Right atrium auricular region (tissue), 2 donors: ENCODE measurements at regions not wholly inside any gene's neighbourhood (a gene's known extent, or its start where the extent isn't known, plus 50 kb on each side); places are given as distances from the start of the nearest gene placed in this dataset.
"Not testable (repeated sequence)": the region's sequence is repeated elsewhere in the genome, so short reads cannot be mapped to it uniquely, and the experiment has no call there.

Experiments used
- DNase-seq: peaks from one replicate; pipeline ENCODE4 v3.0.0-alpha.2; 2019; ENCODE audit warnings: low spot score
- H3K27ac ChIP-seq, 2 donors: fragments of 200-600 bp; sonication (generic); 1 replicate in 1 of 2; 2 replicates in 1 of 2; pipeline ENCODE4 v1.5.1; 2016 to 2019
- H3K27me3 ChIP-seq, 2 donors: fragments of 200-600 bp; sonication (generic); one replicate each; pipeline versions ENCODE4 v1.5.1 to v1.6.0; 2017 to 2019
- H3K36me3 ChIP-seq: fragments of 200-600 bp; sonication (generic); one replicate; pipeline ENCODE4 v1.5.1; 2016
- H3K4me1 ChIP-seq, 2 donors: fragments of 200-600 bp; sonication (generic); one replicate each; pipeline versions ENCODE4 v1.5.1 to v1.6.0; 2017 to 2019
- H3K4me3 ChIP-seq, 2 donors: fragments of 200-600 bp; sonication (generic); 1 replicate in 1 of 2; 2 replicates in 1 of 2; pipeline ENCODE4 v1.5.1; 2017 to 2019; ENCODE audit warnings: mild to moderate bottlenecking in 1 of 2, moderate library complexity in 1 of 2
- H3K9me3 ChIP-seq, 2 donors: fragments of 200-600 bp; sonication (generic); one replicate each; pipeline ENCODE4 v1.5.1; 2019
- CTCF ChIP-seq, 2 donors: fragments of 200-600 bp; sonication (generic); IDR thresholded peaks; one replicate each; pipeline ENCODE4 v1.5.1; 2019; ENCODE audit warnings: antibody characterized with exemption in 2 of 2

DNA sequence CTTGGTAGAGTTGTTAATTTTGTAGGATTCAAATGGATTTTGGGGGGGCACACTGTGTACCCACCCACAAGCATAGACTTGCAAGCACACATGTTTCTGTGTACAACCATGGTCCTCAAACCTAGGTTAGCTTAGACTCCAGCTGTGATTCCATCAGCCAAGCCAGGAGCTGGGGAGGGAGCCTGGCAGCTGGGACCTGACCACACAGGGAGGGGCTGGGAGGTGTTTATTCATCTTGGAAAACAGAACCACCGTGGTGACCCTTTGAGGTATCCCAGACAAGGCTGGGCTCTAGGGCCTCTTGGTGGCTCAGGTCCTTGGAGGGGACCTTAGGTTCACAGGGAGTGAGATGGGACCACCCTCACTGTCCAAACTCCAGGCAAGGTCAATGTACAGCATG lies 410.3 kb downstream of the NEBL start:
- no peaks in the 10 kb centered on the region for H3K36me3 ChIP-seq
- no peak for DNase-seq
- no peak for TF ChIP-seq CTCF (IDR thresholded peaks at IDR 0.05)
- H3K4me3 ChIP-seq = no peak overlapping the region
- no peaks in the 10 kb centered on the region for H3K27me3 ChIP-seq
- H3K9me3 ChIP-seq = no peaks in the 10 kb centered on the region
- peaks cover 0 to 6% of the 10 kb centered on the region in 2 donors for H3K4me1 ChIP-seq
- H3K27ac ChIP-seq = no peak overlapping the region

DNA sequence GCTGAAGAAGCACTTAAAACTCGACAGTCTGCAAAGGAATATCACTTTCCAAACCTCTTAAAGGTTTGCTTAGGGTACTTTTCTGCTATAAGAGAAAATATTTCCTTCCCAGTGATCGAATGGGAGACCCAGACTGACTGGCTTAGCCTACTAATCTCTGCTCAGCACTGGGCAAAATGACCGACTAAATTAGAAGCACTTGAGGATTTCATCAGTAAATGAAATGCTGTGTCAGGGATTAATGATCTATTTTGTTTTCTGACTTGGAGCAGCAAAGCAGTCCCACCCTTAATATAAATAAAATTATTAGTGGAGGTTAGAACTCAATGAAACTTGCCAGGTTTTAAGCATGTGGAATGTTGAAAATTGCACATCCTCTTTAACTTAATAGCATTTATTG lies 411.6 kb downstream of the NEBL start:
- Histone ChIP-seq H3K36me3 (no peaks in the 10 kb centered on the region), H3K4me1 (peaks cover 0 to 6% of the 10 kb centered on the region in 2 donors), H3K27me3 (no peaks in the 10 kb centered on the region), H3K27ac (no peak overlapping the region), H3K9me3 (no peaks in the 10 kb centered on the region), H3K4me3 (no peak overlapping the region)
- no peak for TF ChIP-seq CTCF (IDR thresholded peaks at IDR 0.05)
- no peak for DNase-seq

DNA sequence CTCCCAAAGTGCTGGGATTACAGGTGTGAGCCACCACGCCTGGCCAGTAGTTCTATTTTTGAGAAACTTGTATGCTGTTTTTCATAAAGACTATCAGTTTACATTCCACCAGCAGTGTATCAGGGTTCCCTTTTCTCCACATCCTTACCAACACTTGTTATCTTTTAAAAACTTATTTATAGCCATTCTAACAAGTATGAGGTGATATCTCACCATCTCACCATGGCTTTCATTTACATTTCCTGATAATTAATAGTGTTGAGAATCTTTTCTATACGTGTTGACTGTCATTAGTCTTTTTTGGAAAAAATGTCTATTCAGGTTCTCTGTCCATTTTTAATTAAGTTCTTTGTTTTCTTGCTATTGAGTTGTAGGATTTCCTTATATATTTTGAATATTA lies 416.1 kb downstream of the NEBL start:
- Histone ChIP-seq H3K27me3 (no peaks in the 10 kb centered on the region), H3K36me3 (no peaks in the 10 kb centered on the region), H3K27ac (no peak overlapping the region), H3K4me3 (no peak overlapping the region), H3K9me3 (no peaks in the 10 kb centered on the region), H3K4me1 (peaks cover 0 to 6% of the 10 kb centered on the region in 2 donors)
- DNase-seq = no peak
- no peak for TF ChIP-seq CTCF (IDR thresholded peaks at IDR 0.05)

DNA sequence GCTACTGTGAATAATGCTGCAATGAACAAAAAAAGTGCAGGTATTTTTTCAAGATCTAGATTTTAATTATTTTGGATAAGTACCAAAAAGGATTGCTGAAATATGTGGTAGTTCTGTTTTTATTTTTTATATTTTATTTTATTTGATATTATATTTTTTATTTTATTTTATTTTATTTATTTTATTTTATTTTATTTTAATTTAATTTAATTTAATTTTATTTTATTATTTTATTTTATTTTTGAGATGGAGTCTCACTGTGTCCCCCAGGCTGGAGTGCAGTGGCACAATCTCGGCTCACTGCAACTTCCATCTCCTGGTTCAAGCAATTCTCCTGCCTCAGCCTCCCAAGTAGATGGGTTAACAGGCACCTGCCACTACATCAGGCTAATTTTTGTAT lies 416.5 kb downstream of the NEBL start:
- not testable (repeated sequence) for H3K4me1 ChIP-seq, H3K4me3 ChIP-seq, H3K9me3 ChIP-seq, H3K27me3 ChIP-seq, DNase-seq, H3K27ac ChIP-seq, H3K36me3 ChIP-seq

DNA sequence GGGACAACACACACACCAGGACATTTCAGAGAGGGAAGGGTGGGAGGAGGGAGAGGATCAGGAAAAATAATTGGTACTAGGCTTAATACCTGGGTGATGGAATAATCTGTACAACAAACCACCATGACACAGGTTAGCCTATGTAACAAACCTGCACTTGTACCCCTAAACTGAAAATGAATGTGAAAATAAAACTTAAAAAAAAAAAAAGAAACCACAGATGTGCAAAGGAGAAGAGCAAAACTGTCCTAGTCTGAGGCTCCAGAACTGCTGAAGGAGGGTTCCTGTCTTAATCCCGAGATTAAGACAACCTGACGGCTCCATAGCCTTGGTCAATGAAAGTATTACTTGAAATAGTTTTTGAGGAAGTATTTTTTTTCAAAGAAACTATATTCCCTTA lies 423.0 kb downstream of the NEBL start:
- H3K9me3 ChIP-seq = no peaks in the 10 kb centered on the region
- no peak for DNase-seq
- H3K36me3 ChIP-seq = no peaks in the 10 kb centered on the region
- no peak for TF ChIP-seq CTCF (IDR thresholded peaks at IDR 0.05)
- no peak overlapping the region for H3K27ac ChIP-seq
- H3K27me3 ChIP-seq = no peaks in the 10 kb centered on the region
- no peak overlapping the region for H3K4me3 ChIP-seq
- no peaks in the 10 kb centered on the region for H3K4me1 ChIP-seq

DNA sequence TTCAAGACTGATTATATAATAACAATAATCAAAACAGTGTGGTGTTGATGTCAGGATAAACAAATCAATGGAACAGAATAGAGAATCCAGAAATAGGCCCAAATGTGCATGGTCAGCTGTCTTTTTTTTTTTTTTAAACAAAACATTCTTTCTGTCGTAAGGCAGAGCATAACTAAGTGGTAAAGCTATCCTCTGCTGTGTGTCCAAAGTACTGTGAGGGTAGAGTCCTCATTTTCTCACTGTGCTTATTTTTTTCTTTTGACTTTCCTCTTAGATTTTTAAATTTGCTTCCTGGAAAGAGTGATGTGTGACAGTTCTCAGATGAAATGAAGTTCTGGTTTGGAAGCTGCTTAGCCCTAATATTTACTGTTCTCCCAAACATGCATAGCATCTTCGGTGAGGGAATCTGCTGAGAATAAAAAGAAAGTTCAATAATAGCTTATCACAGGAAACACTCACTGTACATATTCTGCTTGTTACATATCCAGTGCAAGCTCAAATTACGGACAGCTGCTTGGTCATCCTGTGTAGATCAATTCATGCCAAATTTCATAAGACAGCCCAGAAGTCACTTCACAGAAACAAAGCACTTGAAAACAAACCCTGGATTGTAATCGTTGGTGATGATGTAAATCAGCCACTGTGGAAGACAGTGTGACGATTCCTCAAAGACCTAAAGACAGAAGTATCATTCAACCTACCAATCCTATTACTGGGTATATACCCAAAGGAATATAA lies 423.9 kb downstream of the NEBL start:
- Histone ChIP-seq H3K9me3 (no peaks in the 10 kb centered on the region), H3K4me3 (no peak overlapping the region), H3K36me3 (no peaks in the 10 kb centered on the region), H3K4me1 (no peaks in the 10 kb centered on the region), H3K27me3 (no peaks in the 10 kb centered on the region), H3K27ac (no peak overlapping the region)
- DNase-seq = no peak
- no peak for TF ChIP-seq CTCF (IDR thresholded peaks at IDR 0.05)
